Glutamatergic neuron (in vitro differentiated cells): ENCODE measurements at regions not wholly inside any gene's neighbourhood (a gene's known extent, or its start where the extent isn't known, plus 50 kb on each side); places are given as distances from the start of the nearest gene placed in this dataset.

Experiments used
- DNase-seq: peaks from one replicate; pipeline ENCODE4 v3.0.0; 2022
- H3K27ac Mint-ChIP-seq: one replicate; pipeline ENCODE4 v1.8.0; 2020; ENCODE audit warnings: mild to moderate bottlenecking, mixed read lengths, inconsistent platforms; ENCODE audit not compliant: unreplicated experiment
- H3K27me3 Mint-ChIP-seq: one replicate; pipeline ENCODE4 v1.8.0; 2020; ENCODE audit warnings: mild to moderate bottlenecking, moderate library complexity, mixed read lengths, inconsistent platforms; ENCODE audit not compliant: unreplicated experiment
- H3K36me3 Mint-ChIP-seq: one replicate; pipeline ENCODE4 v1.8.0; 2020; ENCODE audit warnings: mild to moderate bottlenecking, mixed read lengths, inconsistent platforms; ENCODE audit not compliant: unreplicated experiment
- H3K4me1 Mint-ChIP-seq: one replicate; pipeline ENCODE4 v1.8.0; 2020; ENCODE audit warnings: mild to moderate bottlenecking, low read depth, mixed read lengths, inconsistent platforms; ENCODE audit not compliant: unreplicated experiment
- H3K4me3 Mint-ChIP-seq: one replicate; pipeline ENCODE4 v1.8.0; 2020; ENCODE audit warnings: mild to moderate bottlenecking, mixed read lengths, inconsistent platforms; ENCODE audit not compliant: unreplicated experiment
- H3K9me3 Mint-ChIP-seq: one replicate; pipeline ENCODE4 v1.8.0; 2020; ENCODE audit warnings: mild to moderate bottlenecking, moderate library complexity, mixed read lengths, inconsistent platforms; ENCODE audit not compliant: unreplicated experiment
- TF ChIP-seq, protein P1 (sequence below): fragments of 200-600 bp; sonication (generic); IDR thresholded peaks from one replicate; pipeline ENCODE4 v1.5.0; 2021; ENCODE audit not compliant: partially characterized antibody, unreplicated experiment

DNA sequence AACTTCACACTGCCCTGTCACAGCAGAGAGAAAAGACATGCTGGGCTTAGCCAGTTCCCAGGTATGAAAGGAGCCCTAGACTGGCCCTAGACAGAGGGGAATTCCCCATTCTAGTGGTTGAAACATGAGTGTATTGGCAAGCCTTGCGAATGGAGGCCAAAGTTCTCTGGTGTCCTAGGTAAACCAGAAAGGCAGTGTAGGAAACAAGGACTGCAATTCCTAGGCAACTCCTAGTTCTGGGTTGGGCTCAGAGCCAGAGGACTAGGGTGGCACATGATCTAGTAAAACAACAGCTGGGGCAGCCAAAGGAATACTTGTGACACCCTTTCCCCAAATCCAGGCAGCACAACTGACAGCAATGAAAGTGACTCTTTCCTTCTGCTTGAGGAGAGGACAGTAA is 265.0 kb upstream of the EPHA7 start:
- no peak overlapping the region for H3K27ac Mint-ChIP-seq
- no peaks in the 10 kb centered on the region for H3K27me3 Mint-ChIP-seq
- TF ChIP-seq, protein P1, sequence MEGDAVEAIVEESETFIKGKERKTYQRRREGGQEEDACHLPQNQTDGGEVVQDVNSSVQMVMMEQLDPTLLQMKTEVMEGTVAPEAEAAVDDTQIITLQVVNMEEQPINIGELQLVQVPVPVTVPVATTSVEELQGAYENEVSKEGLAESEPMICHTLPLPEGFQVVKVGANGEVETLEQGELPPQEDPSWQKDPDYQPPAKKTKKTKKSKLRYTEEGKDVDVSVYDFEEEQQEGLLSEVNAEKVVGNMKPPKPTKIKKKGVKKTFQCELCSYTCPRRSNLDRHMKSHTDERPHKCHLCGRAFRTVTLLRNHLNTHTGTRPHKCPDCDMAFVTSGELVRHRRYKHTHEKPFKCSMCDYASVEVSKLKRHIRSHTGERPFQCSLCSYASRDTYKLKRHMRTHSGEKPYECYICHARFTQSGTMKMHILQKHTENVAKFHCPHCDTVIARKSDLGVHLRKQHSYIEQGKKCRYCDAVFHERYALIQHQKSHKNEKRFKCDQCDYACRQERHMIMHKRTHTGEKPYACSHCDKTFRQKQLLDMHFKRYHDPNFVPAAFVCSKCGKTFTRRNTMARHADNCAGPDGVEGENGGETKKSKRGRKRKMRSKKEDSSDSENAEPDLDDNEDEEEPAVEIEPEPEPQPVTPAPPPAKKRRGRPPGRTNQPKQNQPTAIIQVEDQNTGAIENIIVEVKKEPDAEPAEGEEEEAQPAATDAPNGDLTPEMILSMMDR, result no peak
- no peaks in the 10 kb centered on the region for H3K4me1 Mint-ChIP-seq
- no peak overlapping the region for H3K4me3 Mint-ChIP-seq
- no peak for DNase-seq
- H3K9me3 Mint-ChIP-seq, result no peaks in the 10 kb centered on the region
- H3K36me3 Mint-ChIP-seq, result no peaks in the 10 kb centered on the region

DNA sequence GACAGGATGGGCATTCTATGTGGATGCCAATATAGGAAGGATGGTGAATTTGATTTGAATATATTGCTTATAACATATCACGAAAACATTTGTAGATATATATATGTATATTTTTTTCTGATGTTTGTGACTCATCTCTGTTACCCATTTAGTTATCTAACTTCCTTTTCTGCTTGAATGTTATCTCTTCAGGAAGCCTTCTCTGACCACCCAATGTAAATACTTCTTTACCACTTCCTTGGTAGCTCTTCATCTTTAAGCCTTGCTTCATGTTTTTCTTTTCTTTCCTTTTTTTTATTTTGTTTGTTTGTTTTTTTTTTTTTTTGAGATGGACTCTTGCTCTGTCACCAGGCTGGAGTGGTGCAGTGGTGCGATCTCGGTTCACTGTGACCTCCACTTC is 260.5 kb upstream of the EPHA7 start:
- H3K9me3 Mint-ChIP-seq, result no peaks in the 10 kb centered on the region

DNA sequence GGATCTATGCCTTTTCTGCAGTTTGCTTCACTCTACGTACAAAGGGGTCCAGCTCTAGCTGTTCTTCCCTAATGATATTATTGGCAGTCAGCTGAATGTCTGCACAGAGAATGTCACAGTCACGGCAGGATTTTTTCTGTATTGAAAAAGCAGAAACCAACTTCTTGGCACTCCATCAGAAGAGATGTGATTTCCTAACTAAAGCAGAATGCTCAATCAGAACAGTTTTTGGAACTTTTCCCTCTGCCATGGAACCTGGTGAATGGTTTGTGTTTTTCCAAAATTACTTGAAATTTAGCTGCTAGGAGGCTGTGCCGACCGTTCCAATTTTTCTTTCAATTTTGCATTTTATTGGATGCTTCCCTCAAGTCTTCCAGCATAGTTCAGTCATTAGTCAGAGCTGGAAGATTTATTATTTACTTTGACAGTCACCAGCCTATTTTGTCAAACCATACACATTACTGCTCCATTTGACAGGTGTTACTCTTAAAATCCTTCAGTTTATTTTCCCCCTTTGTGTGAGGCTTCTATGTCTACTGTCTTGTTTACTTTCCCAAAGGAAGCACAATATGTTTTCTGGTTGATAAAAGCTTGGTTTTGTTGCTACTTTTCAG is 259.6 kb upstream of the EPHA7 start:
- Mint-ChIP-seq H3K4me1 (no peaks in the 10 kb centered on the region), H3K27me3 (no peaks in the 10 kb centered on the region), H3K36me3 (no peaks in the 10 kb centered on the region), H3K27ac (no peak overlapping the region), H3K4me3 (no peak overlapping the region), H3K9me3 (no peaks in the 10 kb centered on the region)
- no peak for DNase-seq
- TF ChIP-seq, protein P1, result no peak

More for the DNA sequence above, 260.5 kb upstream of the EPHA7 start:
- Mint-ChIP-seq H3K4me1 (no peaks in the 10 kb centered on the region), H3K27ac (no peak overlapping the region), H3K4me3 (no peak overlapping the region), H3K27me3 (no peaks in the 10 kb centered on the region), H3K36me3 (no peaks in the 10 kb centered on the region)
- TF ChIP-seq, protein P1, result no peak
- DNase-seq, result no peak

DNA sequence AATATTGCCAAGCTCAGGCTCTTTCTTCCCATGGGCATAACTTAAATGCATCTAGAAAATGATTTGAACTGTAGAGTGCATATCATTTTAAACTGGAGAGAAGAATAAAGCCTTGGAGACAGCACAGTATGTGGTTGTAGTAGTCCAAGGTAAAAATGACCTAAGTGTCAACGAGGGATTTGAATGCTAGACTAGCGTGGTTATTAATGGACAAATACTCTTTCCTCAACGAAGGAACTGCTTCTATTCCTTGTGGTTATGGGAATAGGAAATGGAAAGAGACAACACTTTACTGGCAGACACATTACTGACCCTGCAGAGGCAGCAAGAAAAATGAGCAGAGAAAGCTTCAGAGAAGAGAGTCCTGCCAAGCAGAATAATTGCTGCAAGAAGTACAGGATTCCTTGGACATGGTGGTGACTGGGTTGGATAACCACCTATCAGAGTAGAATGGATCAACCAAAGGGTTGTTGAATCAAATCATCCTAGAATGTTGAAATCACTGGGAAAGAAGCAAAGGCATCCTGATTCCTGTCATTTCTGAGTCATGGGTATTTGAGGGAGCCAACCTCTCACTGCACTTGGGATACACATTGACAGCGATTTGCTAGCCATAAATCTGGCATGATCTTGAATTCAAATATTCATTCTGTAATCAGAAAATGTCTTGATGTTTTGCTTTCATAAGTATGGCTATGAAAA is 258.1 kb upstream of the EPHA7 start:
- TF ChIP-seq, protein P1, result no peak
- H3K9me3 Mint-ChIP-seq, result no peaks in the 10 kb centered on the region
- no peak for DNase-seq
- H3K27me3 Mint-ChIP-seq, result no peaks in the 10 kb centered on the region
- no peaks in the 10 kb centered on the region for H3K36me3 Mint-ChIP-seq
- H3K4me3 Mint-ChIP-seq, result no peak overlapping the region
- H3K27ac Mint-ChIP-seq, result no peak overlapping the region
- no peaks in the 10 kb centered on the region for H3K4me1 Mint-ChIP-seq

DNA sequence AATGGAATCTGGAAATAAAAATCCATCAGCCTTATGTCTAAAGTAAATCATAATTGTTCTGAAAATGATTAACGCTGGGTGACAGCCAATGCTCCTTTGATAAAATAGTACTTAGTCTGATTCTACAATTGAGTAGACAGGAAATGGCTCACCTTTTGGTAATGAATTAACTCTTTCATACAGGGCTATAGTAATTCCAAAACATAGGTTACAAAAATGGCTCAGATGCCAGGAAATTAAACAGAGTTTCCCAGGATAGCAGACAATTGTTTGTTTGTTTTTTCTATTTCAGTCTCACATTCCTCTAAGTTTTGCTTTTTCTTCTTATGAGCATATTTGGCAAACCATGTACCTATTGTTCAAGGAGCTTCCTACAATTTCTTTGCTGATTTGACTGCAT is 257.2 kb upstream of the EPHA7 start:
- Mint-ChIP-seq H3K4me1 (no peaks in the 10 kb centered on the region), H3K27me3 (no peaks in the 10 kb centered on the region), H3K27ac (no peak overlapping the region), H3K9me3 (no peaks in the 10 kb centered on the region), H3K36me3 (no peaks in the 10 kb centered on the region), H3K4me3 (no peak overlapping the region)
- DNase-seq, result no peak
- TF ChIP-seq, protein P1, result no peak
